B cell (primary cell): ENCODE measurements at regions not wholly inside any gene's neighbourhood (a gene's known extent, or its start where the extent isn't known, plus 50 kb on each side); places are given as distances from the start of the nearest gene placed in this dataset.

Source experiments
- ATAC-seq: fragments of 200-7000 bp; cut with Tn5 transposase; one replicate; pipeline ENCODE4 v1.10.0; 2021; ENCODE audit warnings: low read depth, mild to moderate bottlenecking, moderate number of reproducible peaks, moderate library complexity
- CTCF ChIA-PET: fragments of 350-600 bp; sonication (Branson Sonifier 250); formaldehyde crosslinking; loops from one replicate; lab custom pipeline; 2021; ENCODE audit warnings: antibody characterized with exemption, inconsistent platforms; lab: Charles Lee
- POLR2A ChIA-PET: fragments of 350-600 bp; sonication (Branson Sonifier 250); formaldehyde crosslinking; loops from one replicate; lab custom pipeline; 2021; ENCODE audit warnings: antibody characterized with exemption; lab: Charles Lee
- DNase-seq: peaks from one replicate; pipeline ENCODE4 v3.0.0; 2013
- H2AFZ ChIP-seq: 2 replicates; pipeline ENCODE4 v1.6.1; 2012; ENCODE audit warnings: mild to moderate bottlenecking, low read depth, low read length; ENCODE audit not compliant: insufficient read depth, poor library complexity, severe bottlenecking
- H3K27ac ChIP-seq, 2 donors: 1 replicate in 1 of 2; 2 replicates in 1 of 2; pipeline ENCODE4 v1.5.1; 2012 to 2013; ENCODE audit warnings: low read length in 2 of 2, mild to moderate bottlenecking in 2 of 2, moderate library complexity in 1 of 2
- H3K27me3 ChIP-seq, 4 experiments: fragments of 200-600 bp in 1 of 4; sonication (generic) in 1 of 4; replicated peaks in 1 of 4; 1 replicate in 2 of 4; 2 replicates in 2 of 4; pipeline versions ENCODE4 v1.6.1 to v1.7.0; 2013 to 2016; ENCODE audit warnings: low read length in 3 of 4, mild to moderate bottlenecking in 2 of 4, mixed read lengths in 1 of 4, moderate library complexity in 1 of 4; ENCODE audit not compliant: insufficient read depth in 4 of 4, control insufficient read depth in 3 of 4; ENCODE audit errors: control extremely low read depth in 1 of 4
- H3K36me3 ChIP-seq, 2 experiments: replicated peaks in 1 of 2; 1 replicate in 1 of 2; 2 replicates in 1 of 2; pipeline versions ENCODE4 v1.6.1 to v1.7.1; 2013; ENCODE audit warnings: low read length in 1 of 2; ENCODE audit not compliant: insufficient read depth in 2 of 2, control insufficient read depth in 1 of 2; ENCODE audit errors: control extremely low read depth in 1 of 2, extremely low read depth in 1 of 2
- H3K4me1 ChIP-seq, 2 donors: fragments of 200-600 bp in 1 of 2; sonication (generic) in 1 of 2; 1 replicate in 1 of 2; 2 replicates in 1 of 2; pipeline versions ENCODE4 v1.5.1 to v1.6.1; 2013 to 2017; ENCODE audit warnings: low read length in 2 of 2; ENCODE audit not compliant: control insufficient read depth in 2 of 2, insufficient read depth in 2 of 2
- H3K4me2 ChIP-seq: replicated peaks from 2 replicates; pipeline ENCODE3; 2012; ENCODE audit warnings: mild to moderate bottlenecking, low read depth, low read length; ENCODE audit not compliant: poor library complexity, severe bottlenecking
- H3K4me3 ChIP-seq, 5 experiments: fragments of 200-600 bp in 1 of 5; sonication (generic) in 1 of 5; 1 replicate in 3 of 5; 2 replicates in 2 of 5; pipeline versions ENCODE4 v1.5.1 to v1.7.0; 2011 to 2016; ENCODE audit warnings: low read length in 4 of 5, mild to moderate bottlenecking in 4 of 5, low read depth in 2 of 5, control low read depth in 1 of 5, moderate library complexity in 1 of 5; ENCODE audit not compliant: insufficient read depth in 1 of 5; ENCODE audit errors: control extremely low read depth in 1 of 5, extremely low read depth in 1 of 5
- H3K79me2 ChIP-seq: fragments of 200-600 bp; sonication (generic); one replicate; pipeline ENCODE4 v1.6.0; 2016; ENCODE audit warnings: low read length; ENCODE audit not compliant: control insufficient read depth, insufficient read depth
- H3K9ac ChIP-seq: fragments of 200-600 bp; sonication (generic); 2 replicates; pipeline ENCODE4 v1.6.1; 2017; ENCODE audit warnings: mild to moderate bottlenecking, low read length, moderate library complexity
- H3K9me3 ChIP-seq, 3 donors: one replicate each; pipeline versions ENCODE4 v1.6.1 to v1.7.1; 2013; ENCODE audit warnings: low read length in 2 of 3; ENCODE audit not compliant: control insufficient read depth in 2 of 3, insufficient read depth in 1 of 3; ENCODE audit errors: control extremely low read depth in 1 of 3
- H4K20me1 ChIP-seq: 2 replicates; pipeline ENCODE4 v1.6.0; 2012; ENCODE audit warnings: mild to moderate bottlenecking, low read length; ENCODE audit not compliant: insufficient read depth, control insufficient read depth, poor library complexity, severe bottlenecking
- H3K27ac Mint-ChIP-seq: one replicate; pipeline ENCODE4 v1.8.0; 2021; ENCODE audit warnings: mixed read lengths
- H3K27me3 Mint-ChIP-seq: one replicate; pipeline ENCODE4 v1.8.0; 2021; ENCODE audit warnings: mixed read lengths
- H3K4me1 Mint-ChIP-seq: one replicate; pipeline ENCODE4 v1.8.0; 2021; ENCODE audit warnings: mixed read lengths
- H3K4me3 Mint-ChIP-seq: one replicate; pipeline ENCODE4 v1.8.0; 2021; ENCODE audit warnings: mixed read lengths
- H3K9me3 Mint-ChIP-seq: one replicate; pipeline ENCODE4 v1.8.0; 2022; ENCODE audit warnings: mixed read lengths; ENCODE audit not compliant: insufficient read depth
- EZH2 ChIP-seq: IDR thresholded peaks from 2 replicates; pipeline ENCODE4 v1.6.1; 2012; ENCODE audit warnings: borderline replicate concordance, low read depth, mild to moderate bottlenecking, moderate library complexity, low read length; ENCODE audit not compliant: insufficient read depth, poor library complexity, severe bottlenecking
- WGBS: methylation state at CpG from one replicate; pipeline ENCODE4 v1.1.5; 2013; ENCODE audit warnings: missing lambda C conversion rate; ENCODE audit not compliant: insufficient coverage; 5-methylcytosine and 5-hydroxymethylcytosine counted together
- intact Hi-C: fragments of 100-400 bp; cut with micrococcal nuclease; formaldehyde crosslinking; loops from one replicate; pipeline ENCODE4 v1.10.0; 2022
- TF ChIP-seq, protein P1 (sequence below): fragments of 200-600 bp; IDR thresholded peaks from one replicate; pipeline ENCODE4 v1.8.0; 2022; ENCODE audit warnings: antibody characterized with exemption, mild to moderate bottlenecking

DNA sequence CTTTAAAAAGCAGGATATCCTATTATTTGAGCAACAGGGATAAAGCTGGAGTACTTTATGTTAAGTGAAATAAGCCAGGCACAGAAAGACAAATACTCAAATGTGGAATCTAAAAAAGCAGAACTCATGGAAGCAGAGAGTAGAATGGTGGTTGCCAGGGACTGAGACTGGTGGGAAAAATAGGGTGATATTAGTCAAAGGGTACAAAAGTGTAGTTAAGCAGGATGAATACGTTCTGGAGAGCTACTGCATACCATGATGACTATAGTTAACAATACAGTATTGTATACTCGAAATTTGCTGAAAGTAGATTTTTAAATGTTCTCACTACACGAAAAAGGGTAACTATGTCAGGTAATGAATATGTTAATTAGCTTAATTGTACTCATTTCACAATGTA lies 125.5 kb upstream of the VSTM2A start:
- H3K9me3 ChIP-seq, result peaks cover 0 to 9% (median 0%) of the 10 kb centered on the region in 3 donors
- ChIA-PET POLR2A (no interaction called here), CTCF (no interaction called here)
- intact Hi-C loops, result no loop called here
- H3K27me3 ChIP-seq, result no peaks in the 10 kb centered on the region
- no peaks in the 10 kb centered on the region for H3K4me1 Mint-ChIP-seq
- H3K4me1 ChIP-seq, result no peaks in the 10 kb centered on the region
- no peak overlapping the region for H3K27ac Mint-ChIP-seq
- no peak overlapping the region for H3K4me3 Mint-ChIP-seq
- no peak overlapping the region for H3K4me3 ChIP-seq
- H3K79me2 ChIP-seq, result no peaks in the 10 kb centered on the region
- no peak overlapping the region for H3K4me2 ChIP-seq
- H3K9ac ChIP-seq, result no peak overlapping the region
- ATAC-seq (no peak), DNase-seq (no peak)
- H3K27ac ChIP-seq, result no peak overlapping the region
- TF ChIP-seq, protein P1, sequence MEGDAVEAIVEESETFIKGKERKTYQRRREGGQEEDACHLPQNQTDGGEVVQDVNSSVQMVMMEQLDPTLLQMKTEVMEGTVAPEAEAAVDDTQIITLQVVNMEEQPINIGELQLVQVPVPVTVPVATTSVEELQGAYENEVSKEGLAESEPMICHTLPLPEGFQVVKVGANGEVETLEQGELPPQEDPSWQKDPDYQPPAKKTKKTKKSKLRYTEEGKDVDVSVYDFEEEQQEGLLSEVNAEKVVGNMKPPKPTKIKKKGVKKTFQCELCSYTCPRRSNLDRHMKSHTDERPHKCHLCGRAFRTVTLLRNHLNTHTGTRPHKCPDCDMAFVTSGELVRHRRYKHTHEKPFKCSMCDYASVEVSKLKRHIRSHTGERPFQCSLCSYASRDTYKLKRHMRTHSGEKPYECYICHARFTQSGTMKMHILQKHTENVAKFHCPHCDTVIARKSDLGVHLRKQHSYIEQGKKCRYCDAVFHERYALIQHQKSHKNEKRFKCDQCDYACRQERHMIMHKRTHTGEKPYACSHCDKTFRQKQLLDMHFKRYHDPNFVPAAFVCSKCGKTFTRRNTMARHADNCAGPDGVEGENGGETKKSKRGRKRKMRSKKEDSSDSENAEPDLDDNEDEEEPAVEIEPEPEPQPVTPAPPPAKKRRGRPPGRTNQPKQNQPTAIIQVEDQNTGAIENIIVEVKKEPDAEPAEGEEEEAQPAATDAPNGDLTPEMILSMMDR, result no peak
- TF ChIP-seq EZH2, result no peak
- no CpG with 5 or more reads among the region's 3 CpGs for WGBS
- peaks cover 5% of the 10 kb centered on the region for H3K9me3 Mint-ChIP-seq
- H3K27me3 Mint-ChIP-seq, result no peaks in the 10 kb centered on the region
- H4K20me1 ChIP-seq, result no peaks in the 10 kb centered on the region
- H2AFZ ChIP-seq, result no peak overlapping the region
- H3K36me3 ChIP-seq, result no peaks in the 10 kb centered on the region

DNA sequence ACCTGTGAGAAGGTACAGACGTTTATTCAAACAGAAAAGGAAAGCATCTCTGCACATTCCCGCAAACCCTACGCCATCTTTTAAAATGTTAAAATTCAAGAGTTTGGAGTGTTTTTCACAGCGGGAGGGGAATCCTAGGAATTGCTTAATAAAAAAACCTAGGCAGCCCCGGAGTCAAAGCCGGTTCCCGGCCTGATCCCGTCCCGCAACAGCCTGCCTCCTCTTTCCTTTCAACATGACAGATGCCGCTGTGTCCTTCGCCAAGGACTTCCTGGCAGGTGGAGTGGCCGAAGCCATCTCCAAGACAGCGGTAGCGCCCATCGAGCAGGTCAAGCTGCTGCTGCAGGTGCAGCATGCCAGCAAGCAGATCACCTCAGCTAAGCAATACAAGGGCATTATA lies 123.0 kb upstream of the VSTM2A start:
- Histone ChIP-seq H3K9ac (no peak overlapping the region), H2AFZ (no peak overlapping the region), H3K9me3 (peaks cover 0 to 9% (median 0%) of the 10 kb centered on the region in 3 donors), H3K27ac (no peak overlapping the region), H3K4me1 (no peaks in the 10 kb centered on the region), H3K4me2 (no peak overlapping the region), H3K4me3 (no peak overlapping the region), H3K27me3 (no peaks in the 10 kb centered on the region), H3K36me3 (no peaks in the 10 kb centered on the region), H4K20me1 (no peaks in the 10 kb centered on the region), H3K79me2 (no peaks in the 10 kb centered on the region)
- Mint-ChIP-seq H3K27ac (no peak overlapping the region), H3K4me1 (no peaks in the 10 kb centered on the region), H3K4me3 (no peak overlapping the region), H3K9me3 (peaks cover 2% of the 10 kb centered on the region), H3K27me3 (no peaks in the 10 kb centered on the region)
- no peak for DNase-seq
- POLR2A ChIA-PET, result no interaction called here
- intact Hi-C loops, result no loop called here
- ATAC-seq, result no peak
- CTCF ChIA-PET, result no interaction called here
- WGBS, result 94% methylated on average over 12 of the region's 15 CpGs
- TF ChIP-seq, protein P1, result no peak
- TF ChIP-seq EZH2, result no peak
